ENCODE measurements at regions not wholly inside any gene's neighbourhood (a gene's known extent, or its start where the extent isn't known, plus 50 kb on each side); places are given as distances from the start of the nearest gene placed in this dataset.

GRCh38 chr4:113844369-113844768 lies 82.8 kb upstream of the CAMK2D start:
- TF ChIP-seq, protein P1, sequence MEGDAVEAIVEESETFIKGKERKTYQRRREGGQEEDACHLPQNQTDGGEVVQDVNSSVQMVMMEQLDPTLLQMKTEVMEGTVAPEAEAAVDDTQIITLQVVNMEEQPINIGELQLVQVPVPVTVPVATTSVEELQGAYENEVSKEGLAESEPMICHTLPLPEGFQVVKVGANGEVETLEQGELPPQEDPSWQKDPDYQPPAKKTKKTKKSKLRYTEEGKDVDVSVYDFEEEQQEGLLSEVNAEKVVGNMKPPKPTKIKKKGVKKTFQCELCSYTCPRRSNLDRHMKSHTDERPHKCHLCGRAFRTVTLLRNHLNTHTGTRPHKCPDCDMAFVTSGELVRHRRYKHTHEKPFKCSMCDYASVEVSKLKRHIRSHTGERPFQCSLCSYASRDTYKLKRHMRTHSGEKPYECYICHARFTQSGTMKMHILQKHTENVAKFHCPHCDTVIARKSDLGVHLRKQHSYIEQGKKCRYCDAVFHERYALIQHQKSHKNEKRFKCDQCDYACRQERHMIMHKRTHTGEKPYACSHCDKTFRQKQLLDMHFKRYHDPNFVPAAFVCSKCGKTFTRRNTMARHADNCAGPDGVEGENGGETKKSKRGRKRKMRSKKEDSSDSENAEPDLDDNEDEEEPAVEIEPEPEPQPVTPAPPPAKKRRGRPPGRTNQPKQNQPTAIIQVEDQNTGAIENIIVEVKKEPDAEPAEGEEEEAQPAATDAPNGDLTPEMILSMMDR (optimal IDR thresholded peaks at IDR 0.05 in 1 of 3, IDR thresholded peaks at IDR 0.05 in 1 of 3, conservative IDR thresholded peaks at IDR 0.05 in 1 of 3; ENCODE audit: extremely low read depth in 1 of 3, insufficient read depth in 2 of 3, low read length in 3 of 3): no peak
- TF ChIP-seq EZH2 (IDR thresholded peaks at IDR 0.05; ENCODE audit: low read length): no peak

All from keratinocyte (primary cell).